Anterior cingulate cortex (tissue), 58 donors: ENCODE measurements at regions not wholly inside any gene's neighbourhood (a gene's known extent, or its start where the extent isn't known, plus 50 kb on each side); places are given as distances from the start of the nearest gene placed in this dataset.
"Not testable (repeated sequence)": the region's sequence is repeated elsewhere in the genome, so short reads cannot be mapped to it uniquely, and the experiment has no call there.

ENCODE experiments used
- DNase-seq, 58 donors: peaks; one replicate each; lab custom pipeline; 2025; lab: John Stamatoyannopoulos, UW

- no peak for DNase-seq
Measured at GRCh38 chr5:126017096-126017495, 406.1 kb upstream of the GRAMD2B start.

GRCh38 chr5:126020770-126021169 is 402.4 kb upstream of the GRAMD2B start:
- no peak for DNase-seq

- no peak for DNase-seq
Measured at GRCh38 chr5:126023994-126024441, 399.2 kb upstream of the GRAMD2B start.

GRCh38 chr5:126027149-126027548 is 396.1 kb upstream of the GRAMD2B start:
- DNase-seq: no peak

- no peak for DNase-seq
Measured at GRCh38 chr5:126027652-126028051, 395.6 kb upstream of the GRAMD2B start.

- DNase-seq: no peak
Measured at GRCh38 chr5:126028336-126028735, 394.9 kb upstream of the GRAMD2B start.

GRCh38 chr5:126029282-126029681 is 393.9 kb upstream of the GRAMD2B start:
- not testable (repeated sequence) for DNase-seq

GRCh38 chr5:126030698-126031097 is 392.5 kb upstream of the GRAMD2B start:
- no peak for DNase-seq

- DNase-seq: no peak
Measured at GRCh38 chr5:126031989-126032716, 391.1 kb upstream of the GRAMD2B start.

- no peak for DNase-seq
Measured at GRCh38 chr5:126043688-126044087, 379.5 kb upstream of the GRAMD2B start.

- peak in 4 of 58 donors; percentile 0 to 32 (median 2) for DNase-seq
Measured at GRCh38 chr5:126044111-126044668, 379.0 kb upstream of the GRAMD2B start.

GRCh38 chr5:126044931-126045565 is 378.2 kb upstream of the GRAMD2B start:
- no peak for DNase-seq

- no peak for DNase-seq
Measured at GRCh38 chr5:126046318-126046717, 376.9 kb upstream of the GRAMD2B start.

GRCh38 chr5:126046846-126047571 is 376.2 kb upstream of the GRAMD2B start:
- no peak for DNase-seq

GRCh38 chr5:126052120-126052519 is 371.1 kb upstream of the GRAMD2B start:
- DNase-seq: no peak

- DNase-seq: no peak
Measured at GRCh38 chr5:126052791-126053190, 370.4 kb upstream of the GRAMD2B start.

GRCh38 chr5:126053630-126054029 is 369.6 kb upstream of the GRAMD2B start:
- DNase-seq: no peak

- DNase-seq: no peak
Measured at GRCh38 chr5:126054577-126055347, 368.4 kb upstream of the GRAMD2B start.

GRCh38 chr5:126055348-126055729 is 367.9 kb upstream of the GRAMD2B start:
- DNase-seq: no peak

- DNase-seq: no peak
Measured at GRCh38 chr5:126056352-126056751, 366.9 kb upstream of the GRAMD2B start.
